Stimulated activated CD8-positive, alpha-beta memory T cell treated with anti-CD3 and anti-CD28 coated beads, Interleukin-7, amount 100 ng/mL, for 1 hour (primary cell): ENCODE measurements at regions not wholly inside any gene's neighbourhood (a gene's known extent, or its start where the extent isn't known, plus 50 kb on each side); places are given as distances from the start of the nearest gene placed in this dataset.
"Not testable (repeated sequence)": the region's sequence is repeated elsewhere in the genome, so short reads cannot be mapped to it uniquely, and the experiment has no call there.

Experiments
- DNase-seq, 2 donors: peaks; one replicate each; pipeline ENCODE4 v3.0.0-alpha.2; 2020; ENCODE audit warnings: low read depth in 2 of 2

DNA sequence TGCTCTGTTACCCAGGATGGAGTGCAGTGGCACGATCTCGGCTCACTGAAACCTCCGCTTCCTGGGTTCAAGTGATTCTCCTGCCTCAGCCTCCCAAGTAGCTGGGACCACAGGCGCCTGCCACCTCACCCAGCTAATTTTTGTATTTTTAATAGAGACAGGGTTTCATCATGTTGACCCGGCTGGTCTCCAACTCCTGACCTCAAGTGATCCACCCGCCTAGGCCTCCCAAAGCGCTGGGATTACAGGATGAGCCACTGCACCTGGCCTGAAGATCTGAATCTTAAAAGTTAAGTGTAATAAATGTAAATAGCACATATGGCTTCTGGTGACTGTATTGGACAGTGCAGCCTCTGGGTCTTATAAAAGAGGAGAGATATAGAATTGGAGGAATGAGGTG is 74.2 kb upstream of the NOX3 start:
- not testable (repeated sequence) for DNase-seq

GRCh38 chr6:155528982-155529453 is 73.4 kb upstream of the NOX3 start:
- no peak for DNase-seq

GRCh38 chr6:155528335-155528734 is 72.7 kb upstream of the NOX3 start:
- DNase-seq: no peak

DNA sequence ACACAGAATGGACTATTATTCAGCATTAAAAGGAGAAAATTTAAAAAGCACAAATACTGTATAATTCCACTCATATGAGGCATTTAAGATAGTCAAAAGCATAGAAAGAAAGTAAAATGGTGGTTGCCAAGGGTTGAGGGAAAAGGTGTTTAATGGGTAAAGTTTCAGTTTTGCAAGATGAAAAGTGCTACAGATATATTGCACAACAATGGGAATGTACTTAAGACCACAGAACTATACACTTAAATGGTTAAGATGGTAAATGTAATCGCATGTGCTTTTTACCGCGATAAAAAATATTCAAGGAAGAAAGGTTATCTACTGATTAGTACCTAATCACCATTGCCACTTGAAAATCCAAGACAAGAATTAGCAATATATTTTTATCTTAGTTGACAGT is 71.8 kb upstream of the NOX3 start:
- no peak for DNase-seq

GRCh38 chr6:155523821-155524651 is 68.4 kb upstream of the NOX3 start:
- no peak for DNase-seq

DNA sequence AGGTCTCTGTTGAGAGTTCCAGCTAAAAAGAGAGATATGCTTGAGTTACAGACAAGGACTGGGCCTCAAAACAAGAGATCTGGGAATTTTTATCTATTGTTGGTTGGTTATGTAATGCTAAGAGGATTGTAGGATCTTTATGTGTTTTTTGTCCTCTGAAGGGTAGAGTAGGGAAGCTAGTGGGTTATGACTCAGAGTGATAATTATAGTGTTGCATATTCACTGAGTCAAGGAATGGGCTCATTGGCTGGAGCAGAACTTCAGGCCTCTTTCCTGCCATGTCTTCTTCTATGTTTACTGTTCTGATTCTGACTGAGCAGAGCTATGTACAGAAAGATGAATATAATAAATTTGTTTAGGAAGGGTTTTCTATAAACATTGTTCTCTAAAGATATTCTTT is 66.1 kb upstream of the NOX3 start:
- DNase-seq: no peak

DNA sequence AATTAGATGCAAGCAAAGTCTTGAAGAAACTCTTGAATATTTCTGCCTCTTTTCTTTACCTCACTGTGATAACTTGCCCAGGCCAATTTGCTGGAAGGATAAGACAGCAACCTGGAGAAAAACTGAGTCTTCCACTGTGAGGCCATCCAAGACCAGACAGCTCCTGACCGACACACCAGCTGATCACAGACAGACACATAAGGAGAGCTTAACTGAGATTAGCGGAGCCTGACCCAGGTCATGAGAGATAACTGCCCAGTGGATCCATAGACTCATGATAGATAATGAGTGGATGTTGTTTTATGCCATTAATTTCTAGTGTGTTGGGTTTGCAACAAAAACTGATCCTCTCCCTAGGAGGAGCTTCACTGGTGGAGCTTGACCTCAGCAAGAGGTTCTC is 64.4 kb upstream of the NOX3 start:
- no peak for DNase-seq

DNA sequence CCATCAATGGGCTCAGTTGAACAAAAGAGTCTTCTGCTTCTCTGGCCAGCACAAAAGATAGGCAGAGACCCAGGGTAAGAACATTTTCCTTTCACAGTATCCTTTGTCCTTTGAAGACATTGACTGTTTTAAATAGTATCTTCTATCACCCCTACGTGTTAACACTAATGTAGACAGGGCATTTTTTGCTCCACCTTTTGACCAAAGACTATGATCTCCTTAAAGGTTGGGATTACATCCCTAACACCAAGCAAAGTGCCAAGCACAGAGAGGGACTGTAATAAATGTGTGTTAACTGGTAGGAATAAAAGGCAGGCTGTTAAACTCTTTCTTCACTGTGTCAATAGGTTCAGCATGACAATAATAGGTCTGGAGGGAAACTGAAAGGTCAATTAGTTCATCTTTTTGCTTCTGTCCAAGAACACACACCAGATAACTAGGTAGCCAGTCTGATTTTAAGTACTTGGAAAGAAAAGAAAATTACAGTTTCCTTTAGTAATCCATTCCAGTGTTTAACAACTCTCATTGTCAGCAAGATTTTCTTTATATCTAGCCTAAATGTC is 63.6 kb upstream of the NOX3 start:
- DNase-seq: no peak

DNA sequence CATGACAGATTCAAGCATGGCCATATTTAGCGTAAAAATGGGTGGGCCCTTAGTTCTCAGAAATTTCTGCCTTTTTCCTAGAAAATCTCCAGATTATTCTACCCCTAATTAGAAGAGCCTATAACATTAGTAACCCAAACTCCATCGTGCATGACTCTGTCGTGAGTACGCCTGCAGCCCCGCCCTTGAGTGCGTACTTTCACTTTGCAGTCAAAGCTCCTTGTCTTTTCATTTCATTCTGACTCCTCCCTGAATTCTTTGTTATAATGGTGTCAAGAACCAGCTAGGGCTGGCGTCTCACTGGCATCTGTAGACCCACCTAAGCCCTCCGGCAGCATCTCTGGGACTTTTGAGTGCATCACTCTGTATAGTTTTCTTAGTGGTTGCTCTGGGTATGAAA is 61.7 kb upstream of the NOX3 start:
- no peak for DNase-seq

GRCh38 chr6:155510879-155511278 is 55.2 kb upstream of the NOX3 start:
- DNase-seq: no peak

- DNase-seq: no peak
Measured at GRCh38 chr6:155509743-155510475, 54.3 kb upstream of the NOX3 start.

DNA sequence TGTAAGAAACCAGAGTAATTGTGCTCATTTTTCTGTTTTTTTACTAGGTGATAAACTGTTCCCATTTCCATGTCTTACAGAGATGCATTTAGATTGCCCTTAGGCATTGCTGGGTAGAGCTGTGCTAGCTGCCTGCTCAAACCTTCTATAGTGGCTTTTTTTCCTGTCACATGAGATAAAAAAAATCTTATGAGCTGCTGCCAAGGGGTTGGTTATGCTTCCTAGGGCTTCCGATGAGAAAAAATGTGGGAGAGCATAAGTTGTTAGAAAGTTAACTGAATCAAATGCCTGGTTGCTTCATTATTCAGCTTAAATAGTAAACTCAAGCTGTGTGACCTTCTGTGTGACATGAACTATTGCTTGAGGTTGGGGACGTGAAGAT is 50.0 kb upstream of the NOX3 start:
- DNase-seq: no peak
